ENCODE measurements at regions not wholly inside any gene's neighbourhood (a gene's known extent, or its start where the extent isn't known, plus 50 kb on each side); places are given as distances from the start of the nearest gene placed in this dataset.

- TF ChIP-seq CTCF (IDR thresholded peaks at IDR 0.05) = no peak
- no peak for TF ChIP-seq POLR2A (IDR thresholded peaks at IDR 0.05)
These were observed 186.7 kb upstream of the GADL1 start for GRCh38 chr3:31081018-31081662.
